Type B pancreatic cell (in vitro differentiated cells): ENCODE measurements at regions not wholly inside any gene's neighbourhood (a gene's known extent, or its start where the extent isn't known, plus 50 kb on each side); places are given as distances from the start of the nearest gene placed in this dataset.

Experiments used
- DNase-seq: peaks from one replicate; pipeline ENCODE4 v3.0.0; 2021; ENCODE audit warnings: mixed read lengths; ENCODE audit not compliant: unreplicated experiment; ENCODE audit errors: extremely low spot score
- H3K27ac Mint-ChIP-seq: 2 replicates; pipeline ENCODE4 v1.8.0; 2021; ENCODE audit warnings: mild to moderate bottlenecking, mixed read lengths
- H3K27me3 Mint-ChIP-seq: 2 replicates; pipeline ENCODE4 v1.8.0; 2021; ENCODE audit warnings: mixed read lengths
- H3K36me3 Mint-ChIP-seq: 2 replicates; pipeline ENCODE4 v1.8.0; 2021; ENCODE audit warnings: mixed read lengths
- H3K4me1 Mint-ChIP-seq: one replicate; pipeline ENCODE4 v1.8.0; 2021; ENCODE audit warnings: mixed read lengths; ENCODE audit not compliant: unreplicated experiment
- H3K4me3 Mint-ChIP-seq: 2 replicates; pipeline ENCODE4 v1.8.0; 2021; ENCODE audit warnings: mild to moderate bottlenecking, mixed read lengths
- H3K9me3 Mint-ChIP-seq: 2 replicates; pipeline ENCODE4 v1.8.0; 2021; ENCODE audit warnings: mixed read lengths
- CTCF ChIP-seq: fragments of 200-600 bp; sonication (generic); conservative IDR thresholded peaks from 2 replicates; pipeline ENCODE4 v1.5.0; 2021; ENCODE audit warnings: antibody characterized with exemption, mild to moderate bottlenecking

- no peak for TF ChIP-seq CTCF
- Mint-ChIP-seq H3K27ac (no peak overlapping the region), H3K4me3 (no peak overlapping the region), H3K27me3 (no peaks in the 10 kb centered on the region), H3K4me1 (no peaks in the 10 kb centered on the region), H3K36me3 (no peaks in the 10 kb centered on the region), H3K9me3 (peaks cover 5% of the 10 kb centered on the region)
- DNase-seq: no peak
Observed at GRCh38 chr11:80746300-80746699, 1305.5 kb upstream of the TENM4 start.

GRCh38 chr11:80745416-80745815 lies 1304.6 kb upstream of the TENM4 start:
- no peaks in the 10 kb centered on the region for H3K36me3 Mint-ChIP-seq
- H3K27me3 Mint-ChIP-seq: no peaks in the 10 kb centered on the region
- no peak for TF ChIP-seq CTCF
- no peak for DNase-seq
- H3K9me3 Mint-ChIP-seq: peaks cover 5% of the 10 kb centered on the region
- H3K27ac Mint-ChIP-seq: no peak overlapping the region
- H3K4me1 Mint-ChIP-seq: no peaks in the 10 kb centered on the region
- no peak overlapping the region for H3K4me3 Mint-ChIP-seq

- Mint-ChIP-seq H3K36me3 (no peaks in the 10 kb centered on the region), H3K4me3 (no peak overlapping the region), H3K27me3 (no peaks in the 10 kb centered on the region), H3K27ac (no peak overlapping the region), H3K4me1 (no peaks in the 10 kb centered on the region), H3K9me3 (no peaks in the 10 kb centered on the region)
- no peak for TF ChIP-seq CTCF
- no peak for DNase-seq
Observed at GRCh38 chr11:80733790-80734189, 1293.0 kb upstream of the TENM4 start.

GRCh38 chr11:80733361-80733760 lies 1292.5 kb upstream of the TENM4 start:
- DNase-seq: no peak
- TF ChIP-seq CTCF: no peak
- Mint-ChIP-seq H3K4me3 (no peak overlapping the region), H3K36me3 (no peaks in the 10 kb centered on the region), H3K27me3 (no peaks in the 10 kb centered on the region), H3K4me1 (no peaks in the 10 kb centered on the region), H3K9me3 (no peaks in the 10 kb centered on the region), H3K27ac (no peak overlapping the region)

- peak; percentile 53 for TF ChIP-seq CTCF
- Mint-ChIP-seq H3K4me1 (peaks cover 23% of the 10 kb centered on the region), H3K27me3 (no peaks in the 10 kb centered on the region), H3K27ac (no peak overlapping the region), H3K4me3 (no peak overlapping the region), H3K9me3 (no peaks in the 10 kb centered on the region), H3K36me3 (no peaks in the 10 kb centered on the region)
- DNase-seq: no peak
Observed at GRCh38 chr11:80727315-80727714, 1286.5 kb upstream of the TENM4 start.

GRCh38 chr11:80726236-80726635 lies 1285.4 kb upstream of the TENM4 start:
- peaks cover 23% of the 10 kb centered on the region for H3K4me1 Mint-ChIP-seq
- no peaks in the 10 kb centered on the region for H3K36me3 Mint-ChIP-seq
- H3K4me3 Mint-ChIP-seq: no peak overlapping the region
- TF ChIP-seq CTCF: no peak
- no peaks in the 10 kb centered on the region for H3K9me3 Mint-ChIP-seq
- no peaks in the 10 kb centered on the region for H3K27me3 Mint-ChIP-seq
- no peak for DNase-seq
- H3K27ac Mint-ChIP-seq: no peak overlapping the region
